ENCODE measurements at regions not wholly inside any gene's neighbourhood (a gene's known extent, or its start where the extent isn't known, plus 50 kb on each side); places are given as distances from the start of the nearest gene placed in this dataset.

GRCh38 chr14:86652526-86652925 is 1122.6 kb downstream of the FLRT2 start:
- TF ChIP-seq, protein P1, sequence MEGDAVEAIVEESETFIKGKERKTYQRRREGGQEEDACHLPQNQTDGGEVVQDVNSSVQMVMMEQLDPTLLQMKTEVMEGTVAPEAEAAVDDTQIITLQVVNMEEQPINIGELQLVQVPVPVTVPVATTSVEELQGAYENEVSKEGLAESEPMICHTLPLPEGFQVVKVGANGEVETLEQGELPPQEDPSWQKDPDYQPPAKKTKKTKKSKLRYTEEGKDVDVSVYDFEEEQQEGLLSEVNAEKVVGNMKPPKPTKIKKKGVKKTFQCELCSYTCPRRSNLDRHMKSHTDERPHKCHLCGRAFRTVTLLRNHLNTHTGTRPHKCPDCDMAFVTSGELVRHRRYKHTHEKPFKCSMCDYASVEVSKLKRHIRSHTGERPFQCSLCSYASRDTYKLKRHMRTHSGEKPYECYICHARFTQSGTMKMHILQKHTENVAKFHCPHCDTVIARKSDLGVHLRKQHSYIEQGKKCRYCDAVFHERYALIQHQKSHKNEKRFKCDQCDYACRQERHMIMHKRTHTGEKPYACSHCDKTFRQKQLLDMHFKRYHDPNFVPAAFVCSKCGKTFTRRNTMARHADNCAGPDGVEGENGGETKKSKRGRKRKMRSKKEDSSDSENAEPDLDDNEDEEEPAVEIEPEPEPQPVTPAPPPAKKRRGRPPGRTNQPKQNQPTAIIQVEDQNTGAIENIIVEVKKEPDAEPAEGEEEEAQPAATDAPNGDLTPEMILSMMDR (conservative IDR thresholded peaks at IDR 0.05; ENCODE audit: low read depth, low read length): no peak
- TF ChIP-seq EZH2 (IDR thresholded peaks at IDR 0.05; ENCODE audit: borderline replicate concordance, low read depth, low read length, poor library complexity, severe bottlenecking): no peak
